GM18511 (cell line): ENCODE measurements at regions not wholly inside any gene's neighbourhood (a gene's known extent, or its start where the extent isn't known, plus 50 kb on each side); places are given as distances from the start of the nearest gene placed in this dataset.

Experiments used
- ATAC-seq: cut with Tn5 transposase; IDR thresholded peaks from one replicate; pipeline ENCODE4 v1.9.1; 2021; ENCODE audit warnings: mild to moderate bottlenecking, moderate library complexity; ENCODE audit not compliant: unreplicated experiment

DNA sequence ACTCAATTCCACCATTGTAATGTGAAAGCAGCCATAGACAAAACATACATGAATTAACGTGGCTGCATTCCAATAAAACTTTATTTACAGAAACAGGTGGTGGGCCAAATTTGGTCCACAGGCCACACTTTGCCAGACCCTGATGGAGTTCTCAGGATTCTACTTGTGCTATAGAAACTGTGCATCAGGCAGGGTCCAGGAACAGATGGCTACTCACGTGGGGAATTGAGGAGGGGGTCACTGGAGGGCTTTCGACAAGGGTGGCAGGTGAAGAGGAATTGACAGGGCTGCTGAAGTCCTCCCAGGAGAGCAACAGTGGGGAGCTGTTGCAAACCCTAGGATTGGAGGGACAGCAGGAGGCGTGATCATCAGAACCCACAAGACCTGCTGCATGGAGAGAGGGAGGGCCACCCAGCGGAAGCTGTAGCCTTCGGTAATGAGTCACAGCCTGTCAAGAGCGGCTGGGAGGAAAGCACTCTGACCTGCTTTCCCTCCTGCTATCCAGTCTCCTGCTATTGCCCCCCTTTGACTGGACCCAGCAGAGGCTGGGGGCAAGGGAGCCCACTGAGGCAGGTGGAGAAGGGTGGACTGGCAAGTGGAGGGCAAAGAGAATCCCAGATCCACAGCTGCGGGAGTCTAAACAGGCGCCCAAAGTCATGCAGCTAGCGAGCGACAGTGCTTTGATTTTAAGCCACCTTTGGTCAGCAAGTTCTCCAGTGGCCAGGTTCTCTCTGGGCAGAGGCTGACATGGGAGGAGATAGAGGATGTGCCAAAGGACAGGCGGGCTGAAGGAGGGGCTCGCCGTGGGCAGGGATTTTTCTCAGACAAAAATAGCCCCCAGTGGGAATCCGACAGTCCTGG is 138.3 kb upstream of the SMIM23 start:
- ATAC-seq: no peak

DNA sequence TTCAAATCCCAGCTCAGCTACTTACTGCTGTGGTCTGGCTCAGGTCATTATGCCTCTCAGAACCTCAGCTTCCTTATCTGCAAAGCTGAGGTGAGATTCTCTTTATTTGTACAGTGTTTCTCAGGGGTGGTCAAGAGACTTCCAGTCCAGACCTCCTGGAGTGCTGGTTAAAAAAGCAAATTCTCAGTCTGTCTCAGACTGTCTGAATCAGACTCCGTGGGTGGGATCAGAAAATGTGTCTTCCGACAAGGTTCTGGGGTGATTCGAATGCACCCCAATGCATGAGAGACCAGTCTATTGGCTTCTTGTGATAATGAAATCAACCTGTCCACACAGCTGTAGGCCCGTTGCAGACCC is 137.7 kb upstream of the SMIM23 start:
- no peak for ATAC-seq

GRCh38 chr5:171648279-171649074 is 137.1 kb upstream of the SMIM23 start:
- ATAC-seq: no peak

GRCh38 chr5:171649075-171649401 is 136.6 kb upstream of the SMIM23 start:
- no peak for ATAC-seq

DNA sequence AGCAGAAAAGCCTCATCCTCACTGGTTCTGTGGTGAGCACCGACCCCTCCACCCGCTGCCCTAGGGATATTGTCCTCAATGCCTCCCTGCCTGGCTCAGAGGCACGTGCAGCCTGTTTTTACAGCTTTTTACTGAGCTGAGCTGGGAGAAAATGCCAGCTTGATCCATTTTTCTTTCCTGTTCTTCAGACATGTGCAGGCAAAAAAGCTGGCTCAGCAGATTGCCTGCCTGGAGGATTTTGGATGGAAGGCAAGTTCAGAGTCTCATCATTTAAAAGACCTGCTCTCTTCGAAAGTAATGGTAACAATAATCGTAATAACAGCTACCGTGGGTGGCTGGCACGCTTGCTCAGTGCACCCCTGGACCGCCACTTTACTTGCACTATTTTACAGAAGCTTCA is 135.0 kb upstream of the SMIM23 start:
- ATAC-seq: no peak

DNA sequence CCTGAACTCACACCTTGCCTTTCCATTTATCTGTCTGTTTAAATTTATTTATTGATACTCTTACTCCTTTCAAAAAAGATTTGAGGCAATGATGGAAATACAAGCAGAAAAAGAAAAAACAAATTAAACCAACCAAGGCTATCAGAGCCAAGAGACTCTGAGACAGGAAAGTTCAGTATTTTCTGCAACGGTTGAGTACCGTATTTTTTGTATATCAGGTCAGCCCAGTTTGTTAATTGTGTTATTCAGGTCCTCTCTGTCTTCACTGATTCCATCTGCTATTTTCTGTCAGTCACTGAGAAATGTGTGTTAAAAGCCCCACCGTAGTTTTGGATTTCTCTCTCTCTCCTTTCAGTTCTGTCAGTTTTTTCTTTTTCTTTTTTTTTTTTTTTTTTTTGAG is 134.5 kb upstream of the SMIM23 start:
- ATAC-seq: no peak

DNA sequence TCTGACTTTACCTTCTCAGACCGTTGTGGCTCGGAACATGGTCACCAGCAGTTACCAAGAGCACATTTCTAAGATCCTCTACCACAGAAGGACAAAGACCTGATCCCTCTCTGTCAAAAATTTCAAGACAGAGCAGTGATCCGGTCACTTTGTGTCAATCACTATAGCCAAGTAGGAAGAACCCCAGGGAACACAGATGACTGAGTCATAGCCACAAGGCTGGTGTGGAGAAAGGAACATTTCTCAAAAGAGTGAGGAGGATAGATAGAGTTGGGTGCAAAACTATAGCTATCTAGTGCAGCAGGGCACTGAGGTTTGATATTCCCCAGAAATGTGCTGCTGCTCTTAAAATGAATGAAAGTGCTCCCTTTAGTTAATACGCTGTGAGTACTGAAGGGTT is 130.7 kb upstream of the SMIM23 start:
- no peak for ATAC-seq

GRCh38 chr5:171657473-171657872 is 128.1 kb upstream of the SMIM23 start:
- no peak for ATAC-seq

DNA sequence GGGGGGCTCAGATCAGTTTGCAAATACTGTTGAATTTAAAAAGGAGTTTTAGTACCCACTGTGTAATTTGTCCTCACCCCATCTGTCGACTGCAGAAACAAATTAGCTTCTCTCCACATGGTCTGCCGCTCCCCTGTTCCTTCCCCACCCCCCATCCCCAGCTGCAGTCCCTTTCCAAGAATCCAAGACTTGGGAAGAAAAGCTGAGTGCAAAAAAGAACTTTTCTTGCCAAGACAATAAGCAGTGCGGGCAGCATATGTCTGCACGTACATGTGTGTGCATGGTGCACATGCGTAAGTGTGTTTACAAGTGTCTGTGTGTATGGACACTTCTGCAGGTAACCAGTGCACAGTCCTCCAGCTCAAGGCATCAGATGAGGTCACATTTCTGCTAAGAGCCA is 125.7 kb upstream of the SMIM23 start:
- no peak for ATAC-seq

GRCh38 chr5:171660434-171660833 is 125.2 kb upstream of the SMIM23 start:
- no peak for ATAC-seq

DNA sequence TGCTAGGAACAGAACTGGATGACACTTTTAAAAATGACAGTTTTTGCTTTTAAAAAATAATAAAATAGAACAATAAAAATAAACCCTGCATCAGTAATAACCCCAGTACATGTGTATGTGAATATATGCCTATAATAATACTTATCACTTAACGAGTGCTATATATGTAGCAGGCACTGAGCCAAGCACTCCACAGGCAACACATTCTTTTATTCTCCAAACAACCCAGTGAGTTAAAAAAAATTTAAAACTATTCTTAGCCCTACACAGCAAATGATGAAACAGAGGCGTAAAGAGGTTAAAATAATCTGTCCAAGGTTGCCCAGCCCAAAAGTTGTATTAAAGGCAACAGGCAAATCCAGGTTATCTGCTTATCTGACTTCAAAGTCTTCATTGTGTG is 124.5 kb upstream of the SMIM23 start:
- no peak for ATAC-seq

DNA sequence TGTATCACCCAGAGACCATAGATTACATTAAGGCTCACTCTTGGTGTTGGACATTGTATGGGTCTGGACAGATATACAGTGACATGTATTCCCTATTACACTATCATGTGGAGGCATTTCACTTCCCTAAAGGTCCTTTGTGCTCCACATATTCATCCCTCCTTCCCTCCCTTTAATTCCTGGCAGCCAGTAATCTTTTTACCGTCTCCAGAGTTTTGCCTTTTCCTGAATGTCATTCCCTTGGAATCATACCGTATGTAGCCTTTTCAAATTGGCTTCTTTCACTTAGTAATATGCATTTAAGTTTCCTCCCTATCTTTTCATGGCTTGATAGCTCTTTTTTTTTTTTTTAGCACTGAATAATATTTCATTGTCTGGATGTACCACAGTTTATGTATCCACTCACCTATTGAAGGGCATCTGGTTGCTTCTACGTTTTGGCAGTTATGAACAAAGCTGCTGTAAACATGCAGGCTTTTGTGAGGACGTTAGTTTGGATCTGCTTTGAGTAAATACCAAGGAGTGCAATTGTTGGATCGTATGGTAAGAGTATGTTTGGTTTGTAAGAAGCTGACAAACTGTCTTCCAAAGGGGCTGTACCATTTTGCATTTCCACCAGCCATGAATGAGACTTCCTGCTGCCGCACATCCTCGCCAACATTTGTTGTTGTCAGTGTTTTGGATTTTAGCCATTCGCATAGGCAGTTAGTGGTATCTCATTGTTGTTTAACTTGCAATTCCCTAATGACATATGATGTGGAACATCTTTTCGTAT is 122.1 kb upstream of the SMIM23 start:
- ATAC-seq: no peak

DNA sequence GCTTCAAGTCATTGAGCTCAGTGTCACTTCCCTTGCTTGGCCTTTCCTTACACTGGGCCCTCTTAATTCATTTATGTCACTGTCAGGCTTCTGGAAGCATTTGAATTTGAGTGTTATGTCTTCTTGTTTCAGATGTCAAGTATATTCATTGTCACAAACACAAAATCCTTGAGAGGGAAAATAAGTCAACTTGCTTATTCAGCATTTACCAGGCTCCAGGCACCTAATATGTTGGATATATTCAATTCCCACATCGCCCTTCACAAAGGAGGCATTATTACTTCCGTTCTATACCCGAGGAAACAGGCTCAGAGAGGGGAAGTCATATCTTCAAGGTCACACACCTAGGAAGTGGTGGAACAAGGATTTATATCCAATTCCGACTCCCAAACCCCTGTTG is 121.1 kb upstream of the SMIM23 start:
- no peak for ATAC-seq

DNA sequence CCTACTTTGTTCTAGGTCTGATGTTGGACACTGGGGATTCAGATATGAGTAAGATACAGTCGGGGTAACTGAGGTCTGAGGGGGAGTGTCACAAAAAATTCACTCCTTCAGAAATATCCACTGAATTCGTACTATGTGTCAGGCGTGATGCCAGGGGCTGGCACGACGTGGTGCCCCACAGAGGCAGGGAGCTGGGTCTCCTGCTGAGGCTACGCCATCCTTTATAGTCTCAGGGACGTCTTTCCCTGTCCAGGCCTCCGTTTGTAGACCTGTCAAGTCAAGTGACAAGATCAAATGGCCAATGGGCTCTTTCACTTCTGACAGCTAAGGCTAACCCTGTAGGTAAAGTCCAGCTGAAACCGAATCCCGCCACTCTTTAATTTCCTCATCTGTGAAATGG is 118.8 kb upstream of the SMIM23 start:
- no peak for ATAC-seq

GRCh38 chr5:171667341-171668096 is 118.1 kb upstream of the SMIM23 start:
- no peak for ATAC-seq

- ATAC-seq: no peak
Measured at GRCh38 chr5:171668097-171668412, 117.6 kb upstream of the SMIM23 start.

DNA sequence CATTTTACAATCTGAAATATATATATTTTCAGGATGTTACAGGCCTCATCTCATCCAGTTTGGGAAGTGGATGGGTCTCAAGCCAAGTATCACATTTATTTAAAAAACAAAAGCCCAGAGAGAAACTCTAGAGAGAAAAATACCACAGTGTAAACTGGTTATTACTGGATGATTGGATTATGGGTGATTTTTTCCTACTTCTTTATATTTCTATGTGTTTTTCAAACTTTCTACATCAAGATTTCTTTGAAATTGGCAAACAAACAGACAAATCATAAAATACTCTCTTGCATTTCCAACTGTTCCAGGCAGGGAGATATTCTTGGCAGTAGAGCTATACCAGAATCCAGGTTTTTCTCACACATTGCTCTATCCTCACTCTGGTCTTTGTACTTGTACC is 116.0 kb upstream of the SMIM23 start:
- ATAC-seq: no peak

- ATAC-seq: no peak
Measured at GRCh38 chr5:171672556-171672955, 113.1 kb upstream of the SMIM23 start.

DNA sequence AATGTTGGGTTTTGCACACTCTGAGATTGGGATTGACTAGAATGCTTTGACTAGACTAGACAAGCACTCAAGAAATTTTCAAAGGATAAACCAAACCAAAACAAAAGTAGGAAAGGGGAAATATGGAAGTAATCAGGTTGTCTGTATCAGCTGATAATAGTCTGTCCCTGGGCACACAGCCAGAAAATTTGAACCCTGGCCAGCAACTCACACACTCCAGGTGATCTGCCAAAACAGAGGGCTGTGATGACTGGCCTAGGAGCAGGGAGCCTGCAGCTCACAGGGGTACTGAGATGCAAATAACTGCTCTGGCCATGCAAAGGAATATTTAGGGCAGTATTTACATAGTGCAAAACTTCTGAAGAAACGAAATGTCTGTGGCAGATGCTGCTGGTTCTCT is 112.3 kb upstream of the SMIM23 start:
- no peak for ATAC-seq

DNA sequence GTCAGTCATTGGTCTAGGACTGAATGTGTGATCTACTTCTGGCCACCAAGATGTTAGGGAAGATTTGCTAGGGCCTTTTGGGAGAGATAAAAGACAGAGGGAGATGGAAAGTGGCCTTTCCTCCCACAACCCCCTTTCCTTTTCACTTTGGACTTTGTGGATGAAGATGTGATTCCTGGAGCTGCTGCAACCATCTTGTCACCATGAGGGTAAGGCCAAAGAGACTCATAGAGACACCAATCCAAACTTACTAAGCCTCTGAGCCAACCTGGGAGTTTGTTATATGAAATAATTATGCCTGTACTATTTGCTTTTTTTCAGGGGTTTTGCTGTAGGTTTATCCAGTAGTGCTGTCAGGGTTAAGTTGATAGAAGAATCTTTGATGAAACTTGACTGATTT is 111.8 kb upstream of the SMIM23 start:
- no peak for ATAC-seq

DNA sequence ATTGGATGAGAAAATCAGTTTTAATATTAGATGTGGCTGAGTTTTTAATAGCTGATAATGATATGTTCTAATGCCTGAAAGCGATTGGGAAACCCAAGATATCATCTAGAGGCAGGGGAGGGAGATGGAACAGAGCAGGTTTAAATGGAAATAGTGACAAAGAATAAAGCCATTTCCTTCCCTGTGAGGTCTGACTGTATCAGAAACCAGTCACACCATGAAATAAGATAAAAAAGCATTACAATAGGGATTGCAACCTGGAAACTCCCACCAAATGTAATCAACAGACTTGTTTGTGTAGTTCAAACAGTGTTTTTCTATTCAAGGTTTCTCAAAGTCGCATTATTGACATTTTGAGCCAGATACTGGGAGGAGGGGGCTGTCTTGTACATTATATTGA is 110.1 kb upstream of the SMIM23 start:
- ATAC-seq: no peak
